Stimulated activated CD4-positive, alpha-beta T cell treated with anti-CD3 and anti-CD28 coated beads, Interleukin-1b, Interleukin-23, amount 100 ng/mL, for 4 hours (primary cell): ENCODE measurements at regions not wholly inside any gene's neighbourhood (a gene's known extent, or its start where the extent isn't known, plus 50 kb on each side); places are given as distances from the start of the nearest gene placed in this dataset.

Source experiments
- DNase-seq, 2 donors: peaks; one replicate each; pipeline ENCODE4 v3.0.0-alpha.2; 2020; ENCODE audit warnings: low read depth in 2 of 2

DNA sequence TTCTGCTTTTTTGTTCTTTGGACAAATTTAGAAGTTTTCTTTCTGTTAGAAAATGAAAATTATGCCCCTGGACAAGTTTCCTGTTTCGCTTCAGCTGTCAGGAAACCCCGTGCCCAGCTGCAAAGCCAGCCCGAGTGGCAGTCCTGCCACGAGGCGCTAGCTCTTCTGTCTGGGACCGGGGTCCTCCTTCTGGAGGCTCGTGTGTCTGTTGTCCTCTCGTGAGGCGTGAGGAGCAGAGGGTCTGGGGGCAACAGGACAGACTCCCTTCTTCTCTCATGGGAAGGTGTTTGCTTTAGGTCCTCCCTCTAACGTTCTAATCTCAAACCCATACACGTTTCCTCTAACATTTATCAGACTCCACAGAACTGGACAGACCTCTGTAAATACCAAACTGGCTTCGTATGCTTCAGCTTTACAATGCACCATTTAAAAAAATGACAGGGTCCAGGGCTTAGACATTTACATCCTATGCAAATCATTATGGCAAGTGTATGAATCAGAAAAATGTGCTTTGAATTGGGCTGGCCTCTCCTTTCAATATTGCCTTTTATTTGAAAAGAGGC is 184.5 kb upstream of the SHH start:
- DNase-seq = no peak

DNA sequence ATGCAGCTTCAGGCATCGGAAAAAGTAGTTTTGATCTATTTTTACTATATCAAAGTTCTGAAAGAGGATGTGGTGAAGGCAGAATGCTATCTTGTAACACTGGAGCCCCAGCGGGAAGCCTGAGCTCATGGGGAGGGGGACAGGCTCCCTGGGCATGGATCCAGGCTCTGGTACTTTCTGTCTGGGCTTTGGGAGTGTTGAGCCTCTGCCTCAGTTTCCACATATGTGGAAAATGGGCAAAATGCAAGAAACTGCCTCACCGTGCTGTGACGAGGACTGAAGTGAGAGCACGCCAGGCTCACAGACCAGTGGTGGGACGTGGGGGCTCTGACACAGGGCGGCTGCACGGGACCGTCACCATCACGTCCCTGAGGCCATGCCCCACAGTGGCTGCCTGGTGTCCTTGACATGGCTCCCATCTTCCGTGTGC is 182.9 kb upstream of the SHH start:
- DNase-seq = no peak

DNA sequence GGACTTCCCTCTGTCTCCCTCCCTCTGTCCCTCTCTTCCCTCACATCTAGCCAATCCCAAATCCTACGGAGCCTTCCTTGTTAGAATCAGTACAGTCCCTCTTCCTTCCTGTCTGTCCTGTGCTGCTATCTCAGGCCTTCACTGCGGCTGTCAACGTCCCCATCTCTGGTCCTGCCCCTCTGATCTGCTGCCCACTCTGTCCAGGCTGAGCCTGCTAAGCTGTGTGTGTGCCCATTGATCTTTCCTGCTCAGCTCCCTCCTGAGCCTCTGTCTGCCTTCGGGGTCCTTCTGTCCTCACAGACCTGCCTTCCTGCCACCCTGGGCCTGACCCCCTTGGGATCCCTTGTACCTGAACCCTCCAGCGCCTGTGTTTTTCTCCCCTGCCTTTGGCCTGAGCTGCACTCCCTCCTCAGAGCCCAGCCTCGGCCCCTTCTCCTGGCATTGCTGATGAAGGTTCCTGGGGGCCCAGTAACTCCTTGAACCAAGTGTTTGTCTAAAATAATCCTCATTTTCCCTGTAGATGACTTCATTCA is 182.1 kb upstream of the SHH start:
- DNase-seq = no peak

DNA sequence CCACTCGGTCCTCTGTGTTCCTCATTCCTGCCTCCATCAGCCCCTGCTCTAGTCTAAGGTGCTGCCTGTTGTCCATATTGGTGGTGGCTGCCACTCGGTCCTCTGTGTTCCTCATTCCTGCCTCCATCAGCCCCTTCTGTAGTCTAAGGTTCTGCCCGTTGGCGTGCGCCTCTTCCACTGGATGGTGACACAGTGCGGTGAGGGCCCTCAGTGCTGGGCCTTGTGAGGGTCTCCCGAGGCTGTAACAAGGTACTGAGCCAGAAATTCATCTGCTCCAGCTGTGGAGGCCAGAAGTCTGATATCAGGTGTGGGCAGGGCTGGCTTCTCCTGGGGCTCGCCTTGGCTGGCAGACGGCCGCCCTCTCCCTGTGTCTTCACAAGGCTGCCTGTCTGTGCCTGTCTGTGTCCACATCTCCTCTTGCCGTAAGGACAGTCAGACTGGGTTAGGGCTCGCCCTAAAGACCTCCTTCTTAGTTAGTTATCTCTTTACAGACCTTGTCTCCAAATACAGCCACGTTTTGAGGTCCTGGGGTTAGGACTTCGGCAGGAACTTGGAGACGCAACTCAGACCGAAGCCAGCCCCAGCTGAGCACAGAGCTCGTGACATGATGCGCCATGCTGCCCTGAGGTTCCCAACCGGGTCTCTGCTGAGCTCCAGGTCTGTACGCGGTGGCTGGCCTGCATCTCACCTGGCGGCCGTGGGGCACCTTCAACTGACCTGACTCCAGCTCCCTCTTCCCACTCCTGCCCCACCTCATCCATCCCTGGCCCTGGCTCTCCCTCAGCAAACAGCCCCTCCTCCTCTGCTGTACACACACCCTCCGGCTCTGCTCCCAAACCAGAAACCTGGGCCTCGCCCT is 181.4 kb upstream of the SHH start:
- DNase-seq = no peak

DNA sequence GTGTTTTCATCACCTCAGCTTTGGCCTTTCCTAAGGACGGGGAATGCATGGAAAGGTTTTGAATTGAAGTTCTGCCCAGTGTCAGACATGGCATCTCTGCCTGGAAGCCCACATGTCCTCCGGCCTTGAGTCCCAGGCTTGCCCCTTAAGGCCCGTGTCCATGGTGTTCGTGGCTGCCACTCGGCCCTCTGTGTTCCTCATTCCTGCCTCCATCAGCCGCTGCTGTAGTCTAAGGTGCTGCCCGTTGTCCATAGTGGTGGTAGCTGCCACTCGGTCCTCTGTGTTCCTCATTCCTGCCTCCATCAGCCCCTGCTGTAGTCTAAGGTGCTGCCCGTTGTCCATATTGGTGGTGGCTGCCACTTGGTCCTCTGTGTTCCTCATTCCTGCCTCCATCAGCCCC is 180.7 kb upstream of the SHH start:
- no peak for DNase-seq

DNA sequence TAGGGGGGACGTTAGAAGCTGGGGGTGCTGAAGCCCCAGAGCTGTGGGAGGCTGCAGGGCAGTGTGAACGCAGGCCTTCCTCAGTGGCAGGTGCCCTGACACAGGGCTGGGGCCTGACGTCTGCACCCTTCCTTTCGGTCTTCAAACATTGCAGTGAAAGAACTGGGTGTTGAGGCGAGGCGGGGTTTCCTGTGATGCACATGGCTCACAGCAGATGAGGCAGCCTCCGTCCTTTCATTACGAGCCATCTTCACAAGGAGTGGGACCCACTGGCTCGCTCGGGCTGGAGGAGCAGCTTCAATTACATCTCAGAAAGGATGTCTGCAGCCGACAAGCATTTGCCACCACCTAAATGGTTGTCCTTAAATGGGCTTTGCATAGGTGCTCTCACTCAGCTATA is 180.3 kb upstream of the SHH start:
- no peak for DNase-seq

DNA sequence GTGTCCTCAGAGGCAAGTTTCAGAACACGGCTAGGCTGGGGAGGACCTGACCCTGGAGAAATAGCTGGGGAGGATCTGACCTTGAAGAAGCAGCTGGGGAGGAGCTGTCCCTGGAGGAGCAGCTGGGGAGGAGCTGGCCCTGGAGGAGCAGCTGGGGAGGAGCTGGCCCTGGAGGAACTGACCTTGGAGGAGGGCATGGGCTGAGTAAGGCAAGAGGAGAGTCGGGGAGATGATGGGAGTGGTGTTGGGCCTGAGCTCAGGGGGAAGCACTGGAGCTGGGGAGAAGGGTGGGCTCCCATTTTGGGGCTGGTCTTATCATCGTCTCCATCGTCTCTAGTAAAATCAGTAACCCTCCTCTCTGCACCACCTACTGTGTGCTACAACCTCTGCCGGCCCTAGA is 179.8 kb upstream of the SHH start:
- no peak for DNase-seq

DNA sequence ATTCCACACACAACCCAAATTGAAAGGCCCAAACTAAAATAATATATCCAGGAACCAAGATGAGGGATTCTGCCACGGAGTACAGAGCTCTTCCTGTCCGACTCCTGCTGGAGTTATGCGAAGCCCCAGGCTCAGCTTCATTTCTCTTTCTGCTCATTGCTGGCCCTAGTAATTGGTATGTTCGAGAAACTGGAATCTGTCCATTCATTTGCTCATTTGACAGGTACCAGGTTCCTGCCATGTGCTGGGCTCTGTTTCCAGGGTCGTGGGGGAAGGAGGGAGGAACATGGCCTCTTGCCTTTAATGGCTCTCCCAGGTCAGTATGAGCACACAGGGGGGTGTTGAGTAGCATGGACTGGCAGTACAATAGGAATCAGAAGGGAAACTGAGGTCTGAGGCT is 179.2 kb upstream of the SHH start:
- no peak for DNase-seq

DNA sequence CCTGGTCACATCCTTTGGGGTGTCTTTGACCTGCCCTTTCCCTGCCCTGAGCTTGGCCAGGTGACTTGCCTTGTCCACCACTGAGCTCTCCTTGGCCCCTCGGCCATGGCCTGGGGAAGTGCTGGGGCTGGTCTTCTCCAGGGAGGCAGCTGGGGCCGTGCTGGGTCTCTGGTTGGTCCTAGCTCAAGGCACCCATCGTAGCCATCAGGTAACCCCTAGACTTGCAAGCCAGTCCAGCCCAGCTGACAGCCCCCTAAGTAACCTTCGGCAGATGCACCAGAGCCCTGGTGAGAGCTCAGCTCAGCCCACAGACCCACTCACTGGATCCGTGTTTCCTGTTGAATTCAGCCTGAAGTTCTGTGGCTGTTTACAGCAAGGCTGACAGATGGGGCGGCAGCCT is 176.2 kb upstream of the SHH start:
- no peak for DNase-seq

DNA sequence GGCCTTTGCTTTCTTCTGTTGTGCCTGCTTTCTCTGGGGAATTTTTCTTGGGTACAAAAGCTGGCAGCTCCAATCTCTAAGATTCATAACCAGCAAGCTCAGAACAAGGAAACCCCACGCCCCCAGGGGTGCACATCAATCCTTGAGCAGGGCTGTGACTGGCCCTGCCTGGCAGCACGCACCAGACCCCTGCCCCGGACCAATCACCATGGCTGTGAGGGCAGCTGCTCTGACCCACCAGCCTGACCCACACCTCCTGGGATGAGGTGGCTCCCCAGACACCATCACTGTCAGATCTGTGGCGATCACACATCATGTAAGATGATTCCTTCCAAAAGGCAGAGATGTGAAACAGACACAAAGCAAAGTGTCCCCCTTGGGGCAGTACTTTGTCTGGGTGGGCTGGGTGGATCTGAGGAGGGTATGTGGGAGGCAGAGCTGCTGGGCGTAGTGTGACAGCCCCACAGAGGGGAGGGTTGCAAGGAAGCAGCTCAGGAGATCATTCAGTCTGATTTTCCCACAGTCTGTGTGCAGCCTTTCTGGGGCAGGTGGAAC is 175.5 kb upstream of the SHH start:
- DNase-seq = no peak

- DNase-seq = no peak
Measured at GRCh38 chr7:155986497-155987160, 174.4 kb upstream of the SHH start.

DNA sequence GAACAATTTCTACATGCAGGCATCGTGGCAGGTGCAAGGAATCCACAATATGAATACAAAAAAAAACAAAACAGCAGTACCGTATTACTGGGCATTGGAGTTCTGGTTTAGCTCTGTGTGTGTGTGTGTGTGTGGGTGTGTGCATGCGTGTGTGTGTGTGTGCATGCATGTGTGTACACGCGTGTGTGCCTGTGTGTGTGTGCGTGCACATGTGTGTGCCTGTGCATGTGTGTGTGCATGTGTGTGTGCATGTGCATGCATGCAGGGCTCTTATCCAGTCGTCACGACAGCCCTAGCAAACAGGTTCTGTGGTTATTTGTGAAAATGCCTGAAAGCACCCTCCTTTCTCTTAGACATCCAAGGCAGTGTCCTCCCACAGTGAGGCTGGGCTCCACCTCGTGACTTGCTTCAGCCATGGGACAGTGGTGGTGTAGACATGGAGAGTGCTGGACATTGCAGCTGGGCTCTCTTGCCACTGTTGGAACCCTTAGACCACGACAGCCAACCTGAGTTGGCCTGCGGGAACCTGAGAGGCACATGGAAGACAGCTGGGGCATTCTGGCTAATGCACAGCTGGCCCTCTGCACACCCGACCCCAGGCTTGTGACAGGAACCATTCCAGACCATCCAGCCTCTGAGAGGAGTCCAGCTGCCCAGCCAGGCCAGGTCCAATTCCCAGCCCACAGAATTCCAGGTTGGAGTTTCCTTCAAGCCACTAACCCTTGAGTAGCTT is 173.4 kb upstream of the SHH start:
- DNase-seq = no peak

DNA sequence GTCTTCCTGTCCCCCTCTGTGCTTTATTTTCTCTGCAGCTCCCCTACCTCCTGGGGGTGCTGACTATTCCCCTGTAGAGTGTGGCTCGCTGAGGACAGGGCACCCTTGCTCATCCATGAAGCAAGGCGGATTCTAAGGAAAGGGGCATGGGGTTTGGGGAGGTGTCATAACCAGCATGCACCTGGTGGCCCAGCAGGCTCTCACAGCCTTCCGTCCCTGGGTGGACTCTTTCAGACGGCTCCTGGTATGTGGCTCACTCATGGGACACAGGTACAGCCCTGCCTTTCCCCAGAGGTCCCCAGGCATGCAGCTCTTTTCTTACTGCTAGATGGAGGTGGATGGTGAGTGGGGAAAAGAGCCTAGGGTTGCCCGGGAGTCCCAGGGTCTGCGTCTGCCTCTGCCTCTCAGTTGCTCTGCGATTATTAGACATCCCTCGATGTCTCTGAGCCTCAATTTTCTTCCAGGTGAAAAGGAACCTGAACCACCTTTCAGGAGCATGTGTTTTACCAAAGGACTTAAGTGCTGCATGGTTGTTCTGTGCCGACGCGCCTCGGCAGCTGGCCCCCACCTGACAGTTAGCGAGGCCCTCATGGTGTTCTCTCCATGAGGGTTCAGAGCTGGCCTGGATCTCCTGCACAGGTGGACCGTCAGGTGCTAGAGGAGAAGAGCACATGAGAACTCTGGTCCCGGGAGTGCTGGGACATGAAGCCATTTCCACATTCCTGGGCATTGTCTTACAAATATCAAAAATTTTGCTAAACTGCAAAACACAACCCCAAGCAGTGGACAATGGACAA is 172.5 kb upstream of the SHH start:
- no peak for DNase-seq

GRCh38 chr7:155984028-155984580 is 171.8 kb upstream of the SHH start:
- DNase-seq = no peak

DNA sequence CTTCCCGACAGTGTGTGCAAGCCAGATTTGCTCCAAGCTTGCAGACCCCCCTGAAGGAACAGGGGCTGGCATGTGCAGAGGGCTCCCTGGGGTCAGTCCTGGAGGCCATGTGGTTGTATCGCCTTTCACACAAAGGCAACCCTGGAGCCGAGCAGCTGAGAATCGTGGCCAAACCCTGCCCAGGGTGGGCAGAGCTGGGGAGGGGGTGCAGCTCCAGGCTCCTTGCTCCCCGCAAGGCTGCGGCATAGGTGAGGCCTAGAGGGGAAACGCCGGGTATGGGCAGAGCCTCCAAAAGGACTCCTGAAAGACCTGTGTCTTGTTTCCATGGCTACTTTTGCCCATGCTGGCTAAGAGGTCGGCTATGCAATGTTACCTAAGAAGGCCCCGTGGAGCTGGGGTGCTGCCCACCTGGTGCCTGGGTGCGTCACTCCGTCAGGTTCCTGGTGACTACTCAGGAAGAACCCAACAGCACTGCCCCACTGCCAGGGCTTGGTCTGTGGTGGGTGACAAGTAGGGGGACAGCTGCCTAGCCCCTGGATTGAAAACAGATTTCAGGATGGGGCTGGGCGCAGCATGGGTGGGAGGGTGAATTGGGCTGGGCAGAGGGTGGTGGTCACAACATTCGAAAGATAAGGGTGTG is 171.0 kb upstream of the SHH start:
- no peak for DNase-seq

- no peak for DNase-seq
Measured at GRCh38 chr7:155981703-155982102, 169.4 kb upstream of the SHH start.

GRCh38 chr7:155980841-155981240 is 168.6 kb upstream of the SHH start:
- no peak for DNase-seq

DNA sequence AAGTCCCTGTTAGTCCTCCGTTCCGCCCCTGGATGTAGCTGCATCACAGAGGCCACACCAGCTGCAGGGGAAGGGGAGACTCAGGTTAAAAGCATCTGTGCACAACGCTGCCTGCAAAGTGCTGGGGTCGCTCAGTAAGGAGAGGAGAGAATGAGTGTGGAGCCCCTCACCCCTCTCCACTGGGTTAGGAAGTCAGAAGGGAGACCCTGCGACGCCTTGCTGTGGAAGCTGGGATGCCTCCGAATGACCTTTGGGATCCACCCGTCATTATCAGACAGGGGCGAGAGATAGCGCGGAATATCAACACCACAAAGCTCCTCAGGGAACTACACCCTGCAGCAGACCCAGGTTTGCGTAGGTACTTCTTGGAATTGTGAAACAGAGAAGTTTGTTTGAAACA is 167.7 kb upstream of the SHH start:
- no peak for DNase-seq

GRCh38 chr7:155979566-155979965 is 167.3 kb upstream of the SHH start:
- no peak for DNase-seq

DNA sequence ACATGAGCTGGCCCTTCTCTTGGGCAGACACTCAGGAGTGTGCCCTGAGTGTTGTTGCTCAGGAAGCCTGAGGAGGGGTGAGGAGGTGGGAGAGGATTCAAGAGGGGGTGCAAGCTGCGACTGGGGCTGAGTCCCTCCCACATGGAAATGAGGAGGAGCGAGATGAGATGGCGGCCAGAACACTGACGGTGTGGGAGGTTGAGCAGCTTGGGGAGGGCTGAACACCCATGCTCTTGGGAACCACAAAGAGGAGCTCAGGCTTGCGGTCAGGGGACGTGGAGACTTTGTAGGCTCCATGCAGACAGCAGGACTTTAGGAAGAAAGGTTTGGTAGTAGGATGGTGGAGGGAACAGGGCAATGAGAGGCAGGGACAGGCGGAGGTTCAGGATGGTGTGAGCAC is 163.2 kb upstream of the SHH start:
- DNase-seq = no peak
